HG02588 (cell line): ENCODE measurements at regions not wholly inside any gene's neighbourhood (a gene's known extent, or its start where the extent isn't known, plus 50 kb on each side); places are given as distances from the start of the nearest gene placed in this dataset.
"Not testable (repeated sequence)": the region's sequence is repeated elsewhere in the genome, so short reads cannot be mapped to it uniquely, and the experiment has no call there.

Experiments used
- ATAC-seq: cut with Tn5 transposase; IDR thresholded peaks from one replicate; pipeline ENCODE4 v1.9.1; 2021; ENCODE audit warnings: mild to moderate bottlenecking, moderate library complexity; ENCODE audit not compliant: unreplicated experiment

GRCh38 chr10:118944959-118945633, 84.4 kb upstream of the NANOS1 start:
- ATAC-seq, result no peak

GRCh38 chr10:118948786-118949185, 80.7 kb upstream of the NANOS1 start:
- no peak for ATAC-seq

- no peak for ATAC-seq
These were observed 79.3 kb upstream of the NANOS1 start for GRCh38 chr10:118950190-118950680.

DNA sequence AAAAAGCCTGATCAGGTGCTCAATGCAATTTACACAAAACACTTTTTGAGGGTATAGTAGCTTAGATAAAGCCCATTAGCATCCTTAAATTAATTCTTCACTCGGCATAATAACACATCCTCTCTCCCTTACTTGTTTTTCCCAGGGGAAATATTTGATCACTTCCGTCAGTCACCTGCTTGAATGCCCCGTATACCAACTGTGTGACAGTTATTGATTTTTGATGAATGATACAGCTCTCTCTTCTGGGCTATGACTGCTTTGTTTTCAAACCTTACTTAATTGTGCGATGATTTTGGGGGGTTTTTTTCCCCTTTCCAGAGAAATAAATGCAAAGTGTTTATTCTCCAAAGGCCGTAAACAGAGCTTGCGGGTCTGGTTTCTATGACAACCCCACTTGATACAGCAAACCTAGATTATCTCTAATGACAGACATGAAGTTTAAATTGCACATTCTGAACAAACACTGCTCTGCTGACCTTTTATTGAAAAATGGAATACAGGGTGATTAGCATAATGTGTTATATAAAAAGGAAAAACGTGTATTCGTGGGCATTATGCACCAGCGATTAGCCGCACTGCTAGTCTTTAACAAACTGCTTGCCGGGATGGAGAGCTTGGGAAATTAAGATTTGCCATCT, 78.4 kb upstream of the NANOS1 start:
- ATAC-seq, result no peak

- ATAC-seq, result no peak
These were observed 76.8 kb upstream of the NANOS1 start for GRCh38 chr10:118952493-118953295.

DNA sequence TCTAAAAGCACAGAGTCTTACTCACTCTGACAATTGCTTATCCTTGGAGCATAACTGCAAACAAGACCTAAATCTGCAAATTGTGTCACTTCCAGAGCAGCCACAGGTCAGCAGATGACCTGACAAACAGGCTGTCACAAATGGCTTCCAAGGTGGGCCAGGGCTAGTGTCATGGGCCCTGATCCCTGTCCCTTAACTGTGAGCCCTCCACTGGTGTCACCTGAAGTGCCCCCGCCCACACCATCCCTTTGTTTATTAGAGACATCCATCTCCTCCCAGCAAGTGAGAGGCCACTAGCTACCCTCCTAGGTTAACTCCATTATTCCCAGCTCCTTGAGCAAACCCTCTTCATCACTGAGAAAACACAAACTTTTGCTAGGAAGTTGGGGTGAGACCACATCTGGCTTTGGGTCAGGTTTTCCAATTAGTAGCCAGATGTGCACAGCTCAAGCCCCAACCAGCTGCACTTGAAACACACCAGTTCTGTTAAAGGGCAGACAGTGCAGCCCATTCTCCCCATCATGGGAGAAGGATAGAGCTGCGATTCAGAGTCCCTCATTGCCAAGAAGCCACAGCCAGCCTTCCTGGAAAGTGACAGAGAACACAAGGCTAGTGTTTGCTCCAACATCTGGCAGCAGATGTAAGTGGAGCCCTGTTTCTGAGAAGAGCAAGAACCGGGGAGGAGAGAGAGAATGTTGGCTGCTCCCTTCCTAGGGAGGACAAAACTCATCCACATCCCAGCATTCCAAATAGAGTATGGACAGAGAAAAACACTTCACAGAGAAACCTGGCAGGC, 75.7 kb upstream of the NANOS1 start:
- ATAC-seq, result no peak

GRCh38 chr10:118955531-118955930, 74.0 kb upstream of the NANOS1 start:
- ATAC-seq, result no peak

GRCh38 chr10:118955951-118956801, 73.3 kb upstream of the NANOS1 start:
- no peak for ATAC-seq

- no peak for ATAC-seq
These were observed 72.6 kb upstream of the NANOS1 start for GRCh38 chr10:118956802-118957442.

GRCh38 chr10:118957443-118957825, 72.1 kb upstream of the NANOS1 start:
- ATAC-seq, result no peak

GRCh38 chr10:118957966-118958365, 71.5 kb upstream of the NANOS1 start:
- no peak for ATAC-seq

- no peak for ATAC-seq
These were observed 71.0 kb upstream of the NANOS1 start for GRCh38 chr10:118958559-118958958.

DNA sequence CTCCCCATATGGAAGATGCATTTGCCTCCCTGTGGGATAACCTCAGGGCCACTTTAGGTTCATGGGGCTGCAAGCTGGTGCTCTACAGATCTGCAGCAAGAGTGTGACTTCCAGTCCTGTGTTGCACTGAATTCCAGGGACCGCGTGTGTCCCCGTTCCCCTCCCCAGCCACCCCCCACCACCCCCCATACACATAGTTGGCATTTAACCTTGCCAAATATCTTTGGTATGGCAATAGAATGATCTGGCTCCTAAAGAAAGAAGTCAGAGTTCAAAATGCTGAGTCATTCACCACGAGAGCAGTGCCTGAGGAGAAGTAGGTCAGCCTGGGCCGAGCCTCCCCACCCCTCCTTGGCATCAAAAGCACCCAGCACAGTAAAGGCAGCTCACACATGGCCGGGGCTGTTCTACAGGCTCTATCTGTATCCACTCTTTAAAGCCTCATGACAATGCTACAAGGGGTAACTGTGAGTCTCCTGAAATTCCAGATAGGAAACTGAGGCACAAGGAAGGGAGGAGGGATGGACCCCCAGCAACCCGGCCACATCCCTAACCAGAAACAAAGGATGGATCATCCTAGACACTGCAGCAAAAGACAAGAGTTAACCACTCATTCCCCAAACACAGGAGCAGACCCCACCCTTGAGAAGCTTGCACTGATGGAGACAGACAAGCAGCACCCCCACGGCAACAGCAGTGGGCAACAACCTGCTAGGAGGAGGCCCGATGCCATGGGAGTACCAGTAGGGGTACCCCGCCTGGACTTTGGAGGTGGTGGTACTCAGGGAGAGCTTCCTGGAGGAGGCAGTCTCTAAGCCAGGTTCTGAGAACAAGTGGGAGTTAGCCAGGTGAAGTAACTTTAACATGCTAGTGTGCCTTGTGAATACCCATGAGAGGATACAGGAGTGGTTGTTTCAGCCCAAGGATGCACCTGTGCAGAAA, 70.3 kb upstream of the NANOS1 start:
- no peak for ATAC-seq

DNA sequence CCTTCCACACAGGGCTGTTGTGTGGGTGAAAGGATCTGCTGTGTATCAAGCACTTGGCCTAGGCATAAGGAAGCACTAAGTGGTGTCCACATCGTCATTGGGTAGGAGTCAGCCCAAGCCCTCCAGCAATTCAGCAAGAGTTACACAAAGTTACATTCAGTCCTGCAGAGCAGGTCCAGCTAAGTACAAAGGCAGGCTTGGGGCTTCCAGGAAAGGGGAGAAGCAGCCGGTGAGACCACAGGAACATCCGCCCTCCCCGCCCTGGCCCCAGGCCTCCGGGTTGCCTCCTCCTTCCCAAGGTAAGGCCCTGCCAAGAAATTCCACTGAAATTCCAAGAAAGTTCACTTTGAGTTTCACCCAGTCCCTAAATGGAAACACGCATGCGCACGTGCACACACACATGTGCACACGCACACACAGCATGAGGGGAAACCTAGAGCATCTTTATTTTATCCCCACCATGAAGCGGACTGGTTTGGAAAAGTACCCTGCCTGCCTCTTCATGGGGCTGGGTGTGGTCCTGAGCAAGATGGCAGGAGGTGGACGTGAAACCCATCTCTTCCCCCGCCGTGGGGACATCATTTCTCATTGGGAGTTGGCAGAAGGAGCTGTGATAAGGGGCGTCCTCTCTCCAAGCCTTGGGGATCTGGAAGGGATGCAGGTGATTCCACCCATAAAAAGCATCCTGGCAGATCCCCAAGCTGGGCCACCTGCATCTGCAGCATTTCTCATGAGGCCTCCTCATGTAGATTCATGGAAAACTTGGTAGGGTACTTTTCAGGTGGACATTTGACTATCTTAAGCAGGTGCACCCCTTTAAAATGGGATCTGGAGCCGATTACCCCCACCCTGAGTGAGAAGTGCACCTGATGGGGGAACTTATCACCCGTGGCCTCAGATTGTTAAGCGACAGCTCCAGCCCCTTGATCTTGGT, 69.1 kb upstream of the NANOS1 start:
- ATAC-seq, result no peak

GRCh38 chr10:118961436-118961835, 68.1 kb upstream of the NANOS1 start:
- ATAC-seq, result no peak

DNA sequence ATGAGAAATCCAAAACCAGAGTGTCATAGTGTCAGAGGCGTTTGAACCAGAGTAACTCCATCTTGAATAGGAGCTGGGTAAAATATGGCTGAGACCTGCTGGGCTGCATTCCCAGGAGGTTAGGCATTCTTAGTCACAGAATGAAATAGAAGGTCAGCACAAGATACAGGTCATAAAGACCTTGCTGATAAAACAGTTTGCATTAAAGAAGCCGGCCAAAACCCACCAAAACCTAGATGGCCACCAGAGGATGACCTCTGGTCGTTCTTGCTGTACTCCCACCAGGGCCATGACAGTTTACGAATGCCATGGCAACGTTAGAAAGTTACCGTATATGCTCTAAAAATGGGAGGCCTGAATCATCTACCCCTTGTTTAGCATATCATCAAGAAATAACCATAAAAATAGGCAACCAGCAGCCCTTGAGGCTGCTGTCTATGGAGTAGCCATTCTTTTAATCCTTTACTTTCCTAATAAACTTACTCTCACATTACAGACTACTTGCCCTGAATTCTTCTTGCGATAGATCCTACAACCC, 67.1 kb upstream of the NANOS1 start:
- not testable (repeated sequence) for ATAC-seq

DNA sequence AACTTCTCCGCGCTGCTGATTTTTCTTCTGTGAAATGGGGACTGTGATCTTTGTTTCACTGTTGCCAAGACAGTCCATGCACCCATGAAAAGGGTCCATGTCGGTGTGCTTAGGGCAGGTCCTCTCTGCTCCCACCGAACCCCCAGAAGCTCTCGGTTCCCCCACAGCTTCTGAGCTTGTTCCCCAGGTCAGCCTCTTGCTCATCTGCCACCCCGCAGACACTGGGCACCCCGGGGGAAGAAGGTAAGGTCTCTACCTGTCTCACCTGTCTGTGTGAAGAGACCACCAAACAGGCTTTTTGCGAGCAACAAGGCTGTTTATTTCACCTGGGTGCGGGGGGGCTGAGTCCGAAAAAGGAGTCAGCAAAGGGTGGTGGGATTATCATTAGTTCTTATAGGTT, 66.2 kb upstream of the NANOS1 start:
- ATAC-seq, result no peak
